ENCODE measurements at regions not wholly inside any gene's neighbourhood (a gene's known extent, or its start where the extent isn't known, plus 50 kb on each side); places are given as distances from the start of the nearest gene placed in this dataset.

GRCh38 chr6:169075211-169075914, 178.3 kb downstream of the THBS2 start:
- Histone ChIP-seq H3K4me3 (no peak overlapping the region), H3K27me3 (no peaks in the 10 kb centered on the region), H3K9me3 (no peaks in the 10 kb centered on the region), H3K4me1 (peaks cover 0 to 37% (median 7%) of the 10 kb centered on the region in 4 donors), H3K36me3 (no peaks in the 10 kb centered on the region), H3K27ac (peak overlapping the region in 3 of 4 donors; percentile 22 to 59 (median 31))
- TF ChIP-seq CTCF (IDR thresholded peaks at IDR 0.05) (no peak), POLR2A (IDR thresholded peaks at IDR 0.05) (no peak), EP300 (IDR thresholded peaks at IDR 0.05) (peak in 1 of 2 donors; percentile 60)
- peak in 1 of 2 donors; percentile 47 for DNase-seq (ENCODE audit: low spot score in 2 of 2)
- WGBS, 2 donors = 61% methylated on average over 19 of the region's 19 CpGs

- Histone ChIP-seq H3K4me1 (peaks cover 0 to 42% (median 7%) of the 10 kb centered on the region in 4 donors), H3K27ac (peak overlapping the region in 3 of 4 donors; percentile 18 to 44 (median 29))
- TF ChIP-seq EP300 (IDR thresholded peaks at IDR 0.05) (no peak), CTCF (IDR thresholded peaks at IDR 0.05) (no peak), POLR2A (IDR thresholded peaks at IDR 0.05) (no peak)
Observed at GRCh38 chr6:169074526-169074925, 179.1 kb downstream of the THBS2 start.

GRCh38 chr6:169073311-169073710, 180.3 kb downstream of the THBS2 start:
- H3K27ac ChIP-seq = peak overlapping the region in 2 of 4 donors; percentile 8 to 81
- H3K4me1 ChIP-seq = peaks cover 0 to 42% (median 7%) of the 10 kb centered on the region in 4 donors
- TF ChIP-seq CTCF (IDR thresholded peaks at IDR 0.05) (no peak), EP300 (IDR thresholded peaks at IDR 0.05) (no peak), POLR2A (IDR thresholded peaks at IDR 0.05) (no peak)

More at GRCh38 chr6:169074526-169074925, 179.1 kb downstream of the THBS2 start:
- DNase-seq (ENCODE audit: low spot score in 2 of 2) = no peak
- Histone ChIP-seq H3K36me3 (no peaks in the 10 kb centered on the region), H3K4me3 (no peak overlapping the region), H3K27me3 (no peaks in the 10 kb centered on the region), H3K9me3 (no peaks in the 10 kb centered on the region)
- 59 to 73% methylated on average over 4 of the region's 4 CpGs for WGBS, 2 donors

GRCh38 chr6:169072127-169073042, 181.3 kb downstream of the THBS2 start:
- Histone ChIP-seq H3K4me1 (peaks cover 0 to 42% (median 7%) of the 10 kb centered on the region in 4 donors), H3K4me3 (no peak overlapping the region), H3K27me3 (no peaks in the 10 kb centered on the region), H3K9me3 (no peaks in the 10 kb centered on the region), H3K27ac (peak overlapping the region in 2 of 4 donors; percentile 8 to 81), H3K36me3 (no peaks in the 10 kb centered on the region)
- DNase-seq (ENCODE audit: low spot score in 2 of 2) = no peak
- TF ChIP-seq POLR2A (IDR thresholded peaks at IDR 0.05) = no peak
- TF ChIP-seq CTCF (IDR thresholded peaks at IDR 0.05) = no peak
- no peak for TF ChIP-seq EP300 (IDR thresholded peaks at IDR 0.05)
- 78 to 83% methylated on average over 23 of the region's 23 CpGs for WGBS, 2 donors

More at GRCh38 chr6:169073311-169073710, 180.3 kb downstream of the THBS2 start:
- Histone ChIP-seq H3K9me3 (no peaks in the 10 kb centered on the region), H3K4me3 (no peak overlapping the region), H3K36me3 (no peaks in the 10 kb centered on the region), H3K27me3 (no peaks in the 10 kb centered on the region)
- no peak for DNase-seq (ENCODE audit: low spot score in 2 of 2)
- WGBS, 2 donors = 8 to 49% methylated on average over 3 of the region's 3 CpGs

Data from tibial nerve (tissue), 4 donors.